HT-29 (cell line): ENCODE measurements at regions not wholly inside any gene's neighbourhood (a gene's known extent, or its start where the extent isn't known, plus 50 kb on each side); places are given as distances from the start of the nearest gene placed in this dataset. TPM values are rescaled to one million over a fixed set of nuclear protein-coding genes. Genes with fewer than 3 reads are reported as not detected.

Source experiments
- DNase-seq: peaks from one replicate; pipeline ENCODE4 v3.0.0-alpha.2; 2015; ENCODE audit warnings: low spot score
- small RNA-seq: library from RNA; depleted of rRNA; stranded (forward); fragments of <200 nt; gene quantifications from one replicate; pipeline ENCODE3, GENCODE V24; 2014

DNA sequence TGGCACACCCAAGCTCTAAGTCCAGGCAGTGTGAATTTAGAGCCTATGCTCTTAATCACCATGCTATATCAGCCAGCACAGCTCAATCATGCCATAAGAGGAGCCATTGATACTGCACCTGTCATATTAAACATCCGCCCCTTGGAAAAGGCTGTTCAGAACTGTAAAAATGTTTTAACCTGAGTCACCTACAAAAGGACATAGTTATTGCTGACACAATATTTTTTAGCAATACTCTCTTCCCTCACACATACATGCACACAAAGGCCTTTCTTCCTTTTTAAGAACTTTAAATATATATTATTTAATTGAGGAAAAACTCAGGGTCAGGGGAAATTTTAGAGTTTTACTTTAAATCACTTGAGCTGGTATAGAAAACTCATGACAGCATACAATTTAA lies 83.5 kb upstream of the ATXN7L3B start:
- no peak for DNase-seq

DNA sequence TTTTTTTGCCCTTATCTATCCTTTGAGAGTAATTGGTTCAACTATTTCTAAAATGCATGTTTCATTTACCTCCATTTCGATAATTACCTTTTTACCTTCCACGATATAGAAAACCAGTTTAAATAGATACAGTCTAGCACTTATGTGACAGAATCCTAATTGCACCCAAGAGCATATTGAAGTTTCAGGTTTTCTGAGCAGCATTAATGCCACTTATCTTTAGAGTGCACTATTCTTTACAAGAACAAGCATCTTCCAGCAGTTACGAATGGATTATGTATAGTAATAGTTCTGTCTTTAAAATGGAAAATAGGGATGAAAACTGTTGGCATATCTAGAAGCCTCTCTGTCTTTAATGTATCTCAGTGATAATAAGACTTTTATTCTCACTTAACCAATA lies 82.2 kb upstream of the ATXN7L3B start:
- no peak for DNase-seq

DNA sequence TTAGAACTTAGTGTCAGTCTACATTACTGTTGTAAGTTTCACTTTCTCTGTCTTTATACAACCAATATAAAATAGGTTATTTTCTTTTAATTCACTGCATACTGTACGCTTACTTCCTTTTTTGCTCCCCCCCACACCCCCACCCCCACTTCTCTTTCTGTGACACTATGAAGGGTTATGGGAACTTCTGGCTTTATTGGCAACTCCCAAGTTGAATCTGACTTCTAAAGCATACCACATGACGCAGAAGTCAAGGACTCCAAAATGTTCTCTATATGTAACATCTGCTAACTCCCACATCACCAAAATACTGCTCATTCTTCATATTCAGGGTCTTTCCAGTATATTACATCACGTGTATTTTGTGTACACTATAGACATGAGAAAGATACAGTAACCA lies 81.2 kb upstream of the ATXN7L3B start:
- no peak for DNase-seq

DNA sequence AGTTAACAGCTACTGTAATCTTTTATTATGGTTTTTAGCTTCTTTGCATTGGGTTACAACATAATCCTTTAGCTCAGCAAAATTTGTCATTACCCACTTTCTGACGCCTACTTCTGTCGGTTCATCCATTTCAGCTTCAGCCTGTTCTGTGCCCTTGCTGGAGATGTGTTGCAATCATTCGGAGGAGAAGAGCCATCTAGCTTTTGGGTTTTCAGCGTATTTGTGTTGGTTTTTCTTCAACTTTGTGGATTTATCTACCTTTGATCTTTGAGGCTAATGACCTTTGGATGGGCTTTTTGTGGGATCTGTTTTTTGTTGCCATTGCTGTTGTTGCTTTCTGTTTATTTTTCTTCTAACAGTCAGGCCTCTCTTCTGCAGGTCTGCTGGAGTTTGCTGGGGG lies 69.2 kb upstream of the ATXN7L3B start:
- no peak for DNase-seq

DNA sequence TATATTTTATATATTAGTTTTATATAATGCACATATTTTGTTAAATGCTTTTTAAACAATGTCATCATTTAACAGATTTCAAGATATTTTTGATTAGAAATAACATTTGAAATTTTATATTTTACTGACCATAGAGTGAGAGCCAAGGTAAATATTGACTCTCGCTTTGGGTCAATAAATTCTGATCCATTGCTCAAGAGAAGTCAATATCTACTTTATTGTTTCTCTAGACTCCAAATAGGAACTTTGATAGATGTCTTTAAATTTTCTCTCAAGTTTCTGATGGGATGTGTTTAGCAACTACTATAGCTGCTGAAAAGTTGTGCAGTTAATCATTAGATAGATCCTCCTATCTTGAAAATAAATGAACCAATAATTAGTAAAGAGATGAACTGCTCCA lies 61.4 kb upstream of the ATXN7L3B start:
- DNase-seq, result no peak

DNA sequence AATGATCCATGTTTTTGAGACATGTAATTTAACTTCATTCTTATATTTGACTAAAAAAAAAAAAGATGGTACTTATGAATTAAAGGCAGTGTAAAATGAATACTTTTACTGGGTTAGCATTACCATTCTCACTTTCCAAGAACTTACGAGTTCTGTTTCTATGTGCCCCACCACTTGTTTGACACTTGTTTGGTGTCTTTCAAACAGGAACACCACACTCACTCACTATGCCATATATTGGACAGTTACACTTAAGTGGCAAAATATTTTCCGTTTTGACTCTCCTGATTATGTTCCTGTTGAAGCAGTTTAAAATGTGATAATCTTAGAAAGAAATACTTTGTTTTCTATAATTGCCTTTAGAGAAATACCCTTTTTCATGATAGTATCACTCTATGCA lies 56.6 kb upstream of the ATXN7L3B start:
- no peak for DNase-seq

DNA sequence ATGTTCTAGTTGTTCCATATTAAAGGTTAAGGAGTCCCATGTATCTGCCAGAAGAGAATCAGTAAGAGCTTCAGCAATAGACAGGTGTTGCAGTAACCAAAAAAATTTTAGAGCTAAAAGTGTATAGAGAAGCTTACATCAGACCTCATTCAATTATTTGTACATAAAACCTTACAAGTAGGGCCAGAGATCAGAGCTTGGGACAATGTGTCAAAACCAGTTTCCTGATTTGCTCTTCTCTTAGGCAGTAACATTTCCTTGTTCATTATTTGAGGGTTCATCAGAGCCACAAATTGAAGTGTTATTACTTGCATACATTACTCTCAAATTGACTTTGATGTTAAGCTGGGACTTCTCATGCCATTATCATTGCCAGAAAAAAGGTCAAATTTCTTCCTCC lies 55.5 kb upstream of the ATXN7L3B start:
- no peak for DNase-seq

DNA sequence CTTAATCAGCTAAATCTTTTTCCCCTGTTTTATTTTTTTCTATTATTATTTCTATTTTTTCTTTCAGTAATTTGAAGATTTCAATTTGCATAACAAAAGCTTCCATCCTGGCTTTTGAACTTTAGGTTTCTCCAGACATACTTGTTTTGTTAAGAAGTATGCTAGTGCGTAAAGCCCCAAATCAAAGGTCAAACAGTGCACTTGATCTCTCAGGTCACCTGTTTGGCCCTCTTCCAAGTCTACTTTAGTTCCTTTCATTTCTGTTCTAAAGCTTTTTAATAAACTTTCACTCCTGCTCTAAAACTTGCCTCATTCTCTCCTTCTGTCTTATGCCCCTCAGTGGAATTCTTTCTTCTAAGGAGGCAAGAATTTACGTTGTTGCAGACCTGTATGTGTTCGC lies 54.6 kb upstream of the ATXN7L3B start:
- no peak for DNase-seq

Small RNA genes lying in the stretch of these regions (small RNA-seq; reads per million reads assigned to genes)
- gene AC090502.2, result not detected
- not detected for gene RF00096
- not detected for gene RNU6-1012P
